B cell (primary cell): ENCODE measurements at regions not wholly inside any gene's neighbourhood (a gene's known extent, or its start where the extent isn't known, plus 50 kb on each side); places are given as distances from the start of the nearest gene placed in this dataset.
"Not testable (repeated sequence)": the region's sequence is repeated elsewhere in the genome, so short reads cannot be mapped to it uniquely, and the experiment has no call there.

Source experiments
- ATAC-seq: fragments of 200-7000 bp; cut with Tn5 transposase; one replicate; pipeline ENCODE4 v1.10.0; 2021; ENCODE audit warnings: low read depth, mild to moderate bottlenecking, moderate number of reproducible peaks, moderate library complexity
- CTCF ChIA-PET: fragments of 350-600 bp; sonication (Branson Sonifier 250); formaldehyde crosslinking; loops from one replicate; lab custom pipeline; 2021; ENCODE audit warnings: antibody characterized with exemption, inconsistent platforms; lab: Charles Lee
- POLR2A ChIA-PET: fragments of 350-600 bp; sonication (Branson Sonifier 250); formaldehyde crosslinking; loops from one replicate; lab custom pipeline; 2021; ENCODE audit warnings: antibody characterized with exemption; lab: Charles Lee
- DNase-seq: peaks from one replicate; pipeline ENCODE4 v3.0.0; 2013
- H2AFZ ChIP-seq: 2 replicates; pipeline ENCODE4 v1.6.1; 2012; ENCODE audit warnings: mild to moderate bottlenecking, low read depth, low read length; ENCODE audit not compliant: insufficient read depth, poor library complexity, severe bottlenecking
- H3K27ac ChIP-seq, 2 donors: 1 replicate in 1 of 2; 2 replicates in 1 of 2; pipeline ENCODE4 v1.5.1; 2012 to 2013; ENCODE audit warnings: low read length in 2 of 2, mild to moderate bottlenecking in 2 of 2, moderate library complexity in 1 of 2
- H3K27me3 ChIP-seq, 4 experiments: fragments of 200-600 bp in 1 of 4; sonication (generic) in 1 of 4; replicated peaks in 1 of 4; 1 replicate in 2 of 4; 2 replicates in 2 of 4; pipeline versions ENCODE4 v1.6.1 to v1.7.0; 2013 to 2016; ENCODE audit warnings: low read length in 3 of 4, mild to moderate bottlenecking in 2 of 4, mixed read lengths in 1 of 4, moderate library complexity in 1 of 4; ENCODE audit not compliant: insufficient read depth in 4 of 4, control insufficient read depth in 3 of 4; ENCODE audit errors: control extremely low read depth in 1 of 4
- H3K36me3 ChIP-seq, 2 experiments: replicated peaks in 1 of 2; 1 replicate in 1 of 2; 2 replicates in 1 of 2; pipeline versions ENCODE4 v1.6.1 to v1.7.1; 2013; ENCODE audit warnings: low read length in 1 of 2; ENCODE audit not compliant: insufficient read depth in 2 of 2, control insufficient read depth in 1 of 2; ENCODE audit errors: control extremely low read depth in 1 of 2, extremely low read depth in 1 of 2
- H3K4me1 ChIP-seq, 2 donors: fragments of 200-600 bp in 1 of 2; sonication (generic) in 1 of 2; 1 replicate in 1 of 2; 2 replicates in 1 of 2; pipeline versions ENCODE4 v1.5.1 to v1.6.1; 2013 to 2017; ENCODE audit warnings: low read length in 2 of 2; ENCODE audit not compliant: control insufficient read depth in 2 of 2, insufficient read depth in 2 of 2
- H3K4me2 ChIP-seq: replicated peaks from 2 replicates; pipeline ENCODE3; 2012; ENCODE audit warnings: mild to moderate bottlenecking, low read depth, low read length; ENCODE audit not compliant: poor library complexity, severe bottlenecking
- H3K4me3 ChIP-seq, 5 experiments: fragments of 200-600 bp in 1 of 5; sonication (generic) in 1 of 5; 1 replicate in 3 of 5; 2 replicates in 2 of 5; pipeline versions ENCODE4 v1.5.1 to v1.7.0; 2011 to 2016; ENCODE audit warnings: low read length in 4 of 5, mild to moderate bottlenecking in 4 of 5, low read depth in 2 of 5, control low read depth in 1 of 5, moderate library complexity in 1 of 5; ENCODE audit not compliant: insufficient read depth in 1 of 5; ENCODE audit errors: control extremely low read depth in 1 of 5, extremely low read depth in 1 of 5
- H3K79me2 ChIP-seq: fragments of 200-600 bp; sonication (generic); one replicate; pipeline ENCODE4 v1.6.0; 2016; ENCODE audit warnings: low read length; ENCODE audit not compliant: control insufficient read depth, insufficient read depth
- H3K9ac ChIP-seq: fragments of 200-600 bp; sonication (generic); 2 replicates; pipeline ENCODE4 v1.6.1; 2017; ENCODE audit warnings: mild to moderate bottlenecking, low read length, moderate library complexity
- H3K9me3 ChIP-seq, 3 donors: one replicate each; pipeline versions ENCODE4 v1.6.1 to v1.7.1; 2013; ENCODE audit warnings: low read length in 2 of 3; ENCODE audit not compliant: control insufficient read depth in 2 of 3, insufficient read depth in 1 of 3; ENCODE audit errors: control extremely low read depth in 1 of 3
- H4K20me1 ChIP-seq: 2 replicates; pipeline ENCODE4 v1.6.0; 2012; ENCODE audit warnings: mild to moderate bottlenecking, low read length; ENCODE audit not compliant: insufficient read depth, control insufficient read depth, poor library complexity, severe bottlenecking
- H3K27ac Mint-ChIP-seq: one replicate; pipeline ENCODE4 v1.8.0; 2021; ENCODE audit warnings: mixed read lengths
- H3K27me3 Mint-ChIP-seq: one replicate; pipeline ENCODE4 v1.8.0; 2021; ENCODE audit warnings: mixed read lengths
- H3K4me1 Mint-ChIP-seq: one replicate; pipeline ENCODE4 v1.8.0; 2021; ENCODE audit warnings: mixed read lengths
- H3K4me3 Mint-ChIP-seq: one replicate; pipeline ENCODE4 v1.8.0; 2021; ENCODE audit warnings: mixed read lengths
- H3K9me3 Mint-ChIP-seq: one replicate; pipeline ENCODE4 v1.8.0; 2022; ENCODE audit warnings: mixed read lengths; ENCODE audit not compliant: insufficient read depth
- CTCF ChIP-seq: fragments of 200-600 bp; IDR thresholded peaks from one replicate; pipeline ENCODE4 v1.8.0; 2022; ENCODE audit warnings: antibody characterized with exemption, mild to moderate bottlenecking
- EZH2 ChIP-seq: IDR thresholded peaks from 2 replicates; pipeline ENCODE4 v1.6.1; 2012; ENCODE audit warnings: borderline replicate concordance, low read depth, mild to moderate bottlenecking, moderate library complexity, low read length; ENCODE audit not compliant: insufficient read depth, poor library complexity, severe bottlenecking
- WGBS: methylation state at CpG from one replicate; pipeline ENCODE4 v1.1.5; 2013; ENCODE audit warnings: missing lambda C conversion rate; ENCODE audit not compliant: insufficient coverage; 5-methylcytosine and 5-hydroxymethylcytosine counted together
- intact Hi-C: fragments of 100-400 bp; cut with micrococcal nuclease; formaldehyde crosslinking; loops from one replicate; pipeline ENCODE4 v1.10.0; 2022

- H3K4me3 ChIP-seq = no peak overlapping the region
- H2AFZ ChIP-seq = no peak overlapping the region
- Mint-ChIP-seq H3K27me3 (no peaks in the 10 kb centered on the region), H3K27ac (no peak overlapping the region), H3K9me3 (no peaks in the 10 kb centered on the region), H3K4me3 (no peak overlapping the region), H3K4me1 (no peaks in the 10 kb centered on the region)
- H3K4me1 ChIP-seq = no peaks in the 10 kb centered on the region
- ChIA-PET POLR2A (no interaction called here), CTCF (no interaction called here)
- no peak for TF ChIP-seq CTCF
- H3K27ac ChIP-seq = no peak overlapping the region
- H3K36me3 ChIP-seq = no peaks in the 10 kb centered on the region
- no peak overlapping the region for H3K4me2 ChIP-seq
- no peaks in the 10 kb centered on the region for H3K27me3 ChIP-seq
- intact Hi-C loops = no loop called here
- no CpG with 5 or more reads among the region's 8 CpGs for WGBS
- no peaks in the 10 kb centered on the region for H4K20me1 ChIP-seq
- no peaks in the 10 kb centered on the region for H3K9me3 ChIP-seq
- DNase-seq (no peak), ATAC-seq (no peak)
- no peaks in the 10 kb centered on the region for H3K79me2 ChIP-seq
- no peak overlapping the region for H3K9ac ChIP-seq
Measured at GRCh38 chr2:138081225-138082073, 117.2 kb downstream of the HNMT start.

- POLR2A ChIA-PET = no interaction called here
- Histone ChIP-seq H3K79me2 (no peaks in the 10 kb centered on the region), H3K27ac (no peak overlapping the region), H4K20me1 (no peaks in the 10 kb centered on the region), H2AFZ (no peak overlapping the region), H3K27me3 (no peaks in the 10 kb centered on the region), H3K9me3 (no peaks in the 10 kb centered on the region), H3K9ac (no peak overlapping the region), H3K4me1 (no peaks in the 10 kb centered on the region), H3K4me2 (no peak overlapping the region), H3K36me3 (no peaks in the 10 kb centered on the region), H3K4me3 (no peak overlapping the region)
- TF ChIP-seq EZH2 (no peak), CTCF (no peak)
- DNase-seq (no peak), ATAC-seq (no peak)
- no peaks in the 10 kb centered on the region for H3K27me3 Mint-ChIP-seq
- 83% methylated on average over 1 of the region's 1 CpG for WGBS
- no peaks in the 10 kb centered on the region for H3K4me1 Mint-ChIP-seq
- CTCF ChIA-PET = no interaction called here
- intact Hi-C loops = no loop called here
- no peak overlapping the region for H3K4me3 Mint-ChIP-seq
- no peak overlapping the region for H3K27ac Mint-ChIP-seq
- no peaks in the 10 kb centered on the region for H3K9me3 Mint-ChIP-seq
Measured at GRCh38 chr2:138084206-138084605, 119.9 kb downstream of the HNMT start.

- H3K79me2 ChIP-seq, DNase-seq, H3K9me3 ChIP-seq, H3K9ac ChIP-seq, H2AFZ ChIP-seq, H3K27ac ChIP-seq, H3K4me1 ChIP-seq, H3K27me3 Mint-ChIP-seq, H3K27ac Mint-ChIP-seq, POLR2A ChIA-PET, CTCF ChIA-PET, H3K9me3 Mint-ChIP-seq, intact Hi-C loops, ATAC-seq, H4K20me1 ChIP-seq, H3K4me3 ChIP-seq, H3K4me2 ChIP-seq, H3K27me3 ChIP-seq, H3K4me1 Mint-ChIP-seq, H3K4me3 Mint-ChIP-seq, H3K36me3 ChIP-seq: not testable (repeated sequence)
- WGBS = 40% methylated on average over 1 of the region's 1 CpG
Measured at GRCh38 chr2:138085441-138085840, 121.2 kb downstream of the HNMT start.
